Panc1 (cell line): ENCODE measurements at regions not wholly inside any gene's neighbourhood (a gene's known extent, or its start where the extent isn't known, plus 50 kb on each side); places are given as distances from the start of the nearest gene placed in this dataset.

Experiments used
- ATAC-seq: fragments of 200-7000 bp; cut with Tn5 transposase; 2 replicates; pipeline ENCODE4 v1.9.1; 2020; ENCODE audit warnings: mild to moderate bottlenecking, moderate library complexity
- BruUV-seq: library from RNA; stranded (reverse); fragments of 400-500 nt; replicated peaks from 2 replicates; lab custom pipeline; 2021; lab: Mats Ljungman, UMichigan
- CTCF ChIA-PET: fragments of 300-600 bp; sonication (Branson Sonifier 250); formaldehyde crosslinking; loops from one replicate; lab custom pipeline; 2022; ENCODE audit warnings: antibody characterized with exemption; lab: Charles Lee
- POLR2A ChIA-PET: fragments of 300-600 bp; sonication (Branson Sonifier 250); formaldehyde crosslinking; loops from one replicate; lab custom pipeline; 2022; ENCODE audit warnings: antibody characterized with exemption; lab: Charles Lee
- DNase-seq: peaks from one replicate; pipeline ENCODE4 v3.0.0-alpha.2; 2010; ENCODE audit warnings: low read depth, low spot score
- H3K27ac ChIP-seq: 2 replicates; pipeline ENCODE4 v1.5.1; 2011; ENCODE audit warnings: mild to moderate bottlenecking, low read length, inconsistent platforms
- H3K27me3 ChIP-seq: fragments of 200-500 bp; sonication (Bioruptor generic); 2 replicates; pipeline ENCODE4 v1.6.0; 2014; ENCODE audit warnings: low read length, inconsistent platforms; ENCODE audit not compliant: control insufficient read depth, insufficient read depth
- H3K36me3 ChIP-seq: fragments of 200-500 bp; sonication (Bioruptor generic); 2 replicates; pipeline ENCODE4 v1.5.1; 2014; ENCODE audit warnings: inconsistent platforms, mild to moderate bottlenecking, low read length, moderate library complexity; ENCODE audit not compliant: control insufficient read depth, insufficient read depth
- H3K4me1 ChIP-seq: 2 replicates; pipeline ENCODE4 v1.5.1; 2011; ENCODE audit warnings: inconsistent platforms, mild to moderate bottlenecking, low read length, moderate library complexity; ENCODE audit not compliant: control insufficient read depth, insufficient read depth
- H3K4me3 ChIP-seq, 2 experiments: 2 replicates each; pipeline ENCODE4 v1.5.1; 2011 to 2012; ENCODE audit warnings: low read depth in 2 of 2, low read length in 2 of 2, mild to moderate bottlenecking in 2 of 2, inconsistent platforms in 1 of 2, moderate library complexity in 1 of 2
- H3K9me3 ChIP-seq: fragments of 200-500 bp; sonication (Bioruptor generic); 2 replicates; pipeline ENCODE4 v1.5.1; 2014; ENCODE audit warnings: low read depth, mild to moderate bottlenecking, inconsistent platforms, low read length, moderate library complexity; ENCODE audit not compliant: control insufficient read depth, insufficient read depth
- POLR2AphosphoS5 ChIP-seq: IDR thresholded peaks from 2 replicates; pipeline ENCODE4 v1.6.1; 2012; ENCODE audit warnings: mild to moderate bottlenecking, low read depth, low read length, moderate library complexity
- REST ChIP-seq, 2 experiments: IDR thresholded peaks; 2 replicates each; pipeline ENCODE4 v1.6.1; 2011 to 2012; ENCODE audit warnings: low read depth in 2 of 2, control low read depth in 1 of 2, low read length in 1 of 2, mild to moderate bottlenecking in 1 of 2, moderate library complexity in 1 of 2; ENCODE audit not compliant: insufficient read depth in 1 of 2
- SIN3A ChIP-seq: IDR thresholded peaks from 2 replicates; pipeline ENCODE4 v1.6.1; 2012; ENCODE audit warnings: low read depth, mild to moderate bottlenecking, low read length, moderate library complexity, borderline replicate concordance; ENCODE audit not compliant: insufficient read depth
- TCF7L2 ChIP-seq: IDR thresholded peaks from 2 replicates; pipeline ENCODE4 v1.6.1; 2011; ENCODE audit warnings: mild to moderate bottlenecking, low read depth, low read length, inconsistent platforms
- in situ Hi-C: cut with HindIII; loops from 2 replicates; pipeline ENCODE4 v1.10.0; 2016; ENCODE audit warnings: low sequenced_read_pairs, low pct_unique_long_range_greater_than_20kb
- intact Hi-C: fragments of 100-400 bp; cut with micrococcal nuclease; formaldehyde crosslinking; loops from one replicate; pipeline ENCODE4 v1.10.0; 2022; ENCODE audit not compliant: unreplicated experiment
- TF ChIP-seq, protein P1 (sequence below): fragments of 450-650 bp; IDR thresholded peaks from 2 replicates; pipeline ENCODE4 v1.5.1; 2017; ENCODE audit warnings: mild to moderate bottlenecking

- Histone ChIP-seq H3K9me3 (no peaks in the 10 kb centered on the region), H3K4me1 (no peaks in the 10 kb centered on the region), H3K36me3 (no peaks in the 10 kb centered on the region), H3K27me3 (no peaks in the 10 kb centered on the region), H3K4me3 (no peak overlapping the region), H3K27ac (no peak overlapping the region)
- DNase-seq (no peak), ATAC-seq (no peak)
- POLR2A ChIA-PET = no interaction called here
- CTCF ChIA-PET = no interaction called here
- intact Hi-C loops (no loop called here), in situ Hi-C loops (no loop called here)
- no TSS peak for BruUV-seq
- no peak for TF ChIP-seq REST (IDR thresholded peaks at IDR 0.05; ENCODE audit: insufficient read depth in 1 of 2, low read depth in 2 of 2, low read length in 1 of 2)
- no peak for TF ChIP-seq SIN3A
- TF ChIP-seq, protein P1, sequence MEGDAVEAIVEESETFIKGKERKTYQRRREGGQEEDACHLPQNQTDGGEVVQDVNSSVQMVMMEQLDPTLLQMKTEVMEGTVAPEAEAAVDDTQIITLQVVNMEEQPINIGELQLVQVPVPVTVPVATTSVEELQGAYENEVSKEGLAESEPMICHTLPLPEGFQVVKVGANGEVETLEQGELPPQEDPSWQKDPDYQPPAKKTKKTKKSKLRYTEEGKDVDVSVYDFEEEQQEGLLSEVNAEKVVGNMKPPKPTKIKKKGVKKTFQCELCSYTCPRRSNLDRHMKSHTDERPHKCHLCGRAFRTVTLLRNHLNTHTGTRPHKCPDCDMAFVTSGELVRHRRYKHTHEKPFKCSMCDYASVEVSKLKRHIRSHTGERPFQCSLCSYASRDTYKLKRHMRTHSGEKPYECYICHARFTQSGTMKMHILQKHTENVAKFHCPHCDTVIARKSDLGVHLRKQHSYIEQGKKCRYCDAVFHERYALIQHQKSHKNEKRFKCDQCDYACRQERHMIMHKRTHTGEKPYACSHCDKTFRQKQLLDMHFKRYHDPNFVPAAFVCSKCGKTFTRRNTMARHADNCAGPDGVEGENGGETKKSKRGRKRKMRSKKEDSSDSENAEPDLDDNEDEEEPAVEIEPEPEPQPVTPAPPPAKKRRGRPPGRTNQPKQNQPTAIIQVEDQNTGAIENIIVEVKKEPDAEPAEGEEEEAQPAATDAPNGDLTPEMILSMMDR = no peak
- TF ChIP-seq TCF7L2 = no peak
- no peak for TF ChIP-seq POLR2AphosphoS5
Measured at GRCh38 chr13:111564606-111565005, 244.2 kb downstream of the TEX29 start.

DNA sequence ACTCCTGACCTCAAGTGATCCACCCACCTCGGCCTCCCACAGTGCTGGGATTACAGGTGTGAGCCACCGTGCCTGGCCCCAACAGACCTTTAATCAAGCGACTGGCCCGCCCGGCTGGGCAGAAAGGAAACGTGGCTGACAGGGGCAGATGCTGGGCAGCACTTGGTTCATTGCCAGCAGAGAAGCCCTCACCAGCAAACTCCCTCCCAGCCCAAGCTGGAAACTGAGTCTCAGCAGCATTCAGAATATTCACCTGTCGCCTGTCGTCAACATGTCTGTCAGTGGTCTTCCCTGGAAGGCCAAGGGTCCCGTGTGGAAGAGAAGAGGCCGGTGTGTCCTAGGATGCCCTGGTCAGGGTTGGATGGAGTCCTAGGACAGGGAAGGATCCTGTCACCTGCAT lies 245.0 kb downstream of the TEX29 start:
- H3K4me3 ChIP-seq = no peak overlapping the region
- CTCF ChIA-PET = no interaction called here
- POLR2A ChIA-PET = no interaction called here
- no peak for DNase-seq
- no TSS peak for BruUV-seq
- no peak overlapping the region for H3K27ac ChIP-seq
- in situ Hi-C loops (no loop called here), intact Hi-C loops (no loop called here)
- H3K9me3 ChIP-seq = no peaks in the 10 kb centered on the region
- TF ChIP-seq, protein P1 = no peak
- no peak for TF ChIP-seq POLR2AphosphoS5
- TF ChIP-seq REST (IDR thresholded peaks at IDR 0.05; ENCODE audit: insufficient read depth in 1 of 2, low read depth in 2 of 2, low read length in 1 of 2) = no peak
- TF ChIP-seq SIN3A = no peak
- no peak for TF ChIP-seq TCF7L2
- H3K36me3 ChIP-seq = no peaks in the 10 kb centered on the region
- ATAC-seq = no peak
- no peaks in the 10 kb centered on the region for H3K27me3 ChIP-seq
- no peaks in the 10 kb centered on the region for H3K4me1 ChIP-seq
